WTC11 (cell line): ENCODE measurements at regions not wholly inside any gene's neighbourhood (a gene's known extent, or its start where the extent isn't known, plus 50 kb on each side); places are given as distances from the start of the nearest gene placed in this dataset.

ENCODE experiments used
- ATAC-seq: fragments of 200-7000 bp; cut with Tn5 transposase; 2 replicates; pipeline ENCODE4 v1.10.0; 2021; ENCODE audit warnings: mild to moderate bottlenecking, moderate library complexity
- CTCF ChIA-PET: fragments of 300-600 bp; sonication (Branson Sonifier 250); formaldehyde crosslinking; loops from one replicate; lab custom pipeline; 2021; ENCODE audit warnings: antibody characterized with exemption; lab: Charles Lee
- POLR2A ChIA-PET: fragments of 350-600 bp; sonication (Branson Sonifier 250); formaldehyde crosslinking; loops from one replicate; lab custom pipeline; 2021; ENCODE audit warnings: antibody characterized with exemption; lab: Charles Lee
- DNase-seq: peaks from one replicate; pipeline ENCODE4 v3.0.0; 2021; ENCODE audit warnings: low spot score
- H3K27ac Mint-ChIP-seq: 2 replicates; pipeline ENCODE4 v1.8.0; 2021; ENCODE audit warnings: mixed read lengths
- H3K27me3 Mint-ChIP-seq: 2 replicates; pipeline ENCODE4 v1.8.0; 2021; ENCODE audit warnings: low read depth, mild to moderate bottlenecking, moderate library complexity, mixed read lengths
- H3K36me3 Mint-ChIP-seq: 2 replicates; pipeline ENCODE4 v1.8.0; 2021; ENCODE audit warnings: mixed read lengths
- H3K4me1 Mint-ChIP-seq: 2 replicates; pipeline ENCODE4 v1.8.0; 2022; ENCODE audit warnings: mixed read lengths
- H3K4me3 Mint-ChIP-seq: 2 replicates; pipeline ENCODE4 v1.8.0; 2021; ENCODE audit warnings: mild to moderate bottlenecking, moderate library complexity, mixed read lengths
- H3K9me3 Mint-ChIP-seq: 2 replicates; pipeline ENCODE4 v1.8.0; 2021; ENCODE audit warnings: mixed read lengths
- CREM ChIP-seq: sonication (generic); formaldehyde crosslinking; IDR thresholded peaks from 2 replicates; pipeline ENCODE4 v1.8.1; 2022; ENCODE audit warnings: mild to moderate bottlenecking, missing genetic modification reagents, moderate library complexity
- EMX1 ChIP-seq: fragments of 250-450 bp; sonication (Bioruptor Pico); IDR thresholded peaks from 2 replicates; pipeline ENCODE4 v1.8.0; 2021; ENCODE audit warnings: mild to moderate bottlenecking
- ETV6 ChIP-seq: sonication (generic); formaldehyde crosslinking; IDR thresholded peaks from 2 replicates; pipeline ENCODE4 v1.8.1; 2022; ENCODE audit warnings: mild to moderate bottlenecking, missing genetic modification reagents
- FOXP1 ChIP-seq: sonication (generic); formaldehyde crosslinking; IDR thresholded peaks from 2 replicates; pipeline ENCODE4 v1.8.0; 2022; ENCODE audit warnings: missing genetic modification reagents, mild to moderate bottlenecking, moderate library complexity, borderline replicate concordance
- JUN ChIP-seq: sonication (generic); formaldehyde crosslinking; IDR thresholded peaks from 2 replicates; pipeline ENCODE4 v1.8.0; 2023; ENCODE audit warnings: mild to moderate bottlenecking, missing genetic modification reagents
- MYBL2 ChIP-seq: sonication (generic); formaldehyde crosslinking; IDR thresholded peaks from 2 replicates; pipeline ENCODE4 v1.8.1; 2023; ENCODE audit warnings: mild to moderate bottlenecking, moderate library complexity, missing genetic modification reagents
- NR3C1 ChIP-seq: sonication (generic); formaldehyde crosslinking; conservative IDR thresholded peaks from 2 replicates; pipeline ENCODE4 v1.8.1; 2023; ENCODE audit warnings: low read depth, mild to moderate bottlenecking, missing genetic modification reagents
- SP1 ChIP-seq: sonication (generic); formaldehyde crosslinking; conservative IDR thresholded peaks from 2 replicates; pipeline ENCODE4 v1.8.1; 2022; ENCODE audit warnings: missing genetic modification reagents
- TCF7 ChIP-seq: sonication (generic); formaldehyde crosslinking; IDR thresholded peaks from 2 replicates; pipeline ENCODE4 v1.8.0; 2022; ENCODE audit warnings: mild to moderate bottlenecking, low read depth, missing genetic modification reagents, moderate library complexity
- TEAD4 ChIP-seq: sonication (generic); formaldehyde crosslinking; IDR thresholded peaks from 2 replicates; pipeline ENCODE4 v1.8.0; 2022; ENCODE audit warnings: mild to moderate bottlenecking, missing genetic modification reagents
- ZBTB21 ChIP-seq: sonication (generic); formaldehyde crosslinking; IDR thresholded peaks from 2 replicates; pipeline ENCODE4 v1.8.1; 2023; ENCODE audit warnings: mild to moderate bottlenecking, missing genetic modification reagents, borderline replicate concordance
- ZNF121 ChIP-seq: sonication (generic); formaldehyde crosslinking; IDR thresholded peaks from 2 replicates; pipeline ENCODE4 v1.8.0; 2023; ENCODE audit warnings: missing genetic modification reagents
- ZNF219 ChIP-seq: sonication (generic); formaldehyde crosslinking; IDR thresholded peaks from 2 replicates; pipeline ENCODE4 v1.8.0; 2023; ENCODE audit warnings: missing genetic modification reagents, mild to moderate bottlenecking, borderline replicate concordance
- ZNF232 ChIP-seq: sonication (generic); formaldehyde crosslinking; IDR thresholded peaks from 2 replicates; pipeline ENCODE4 v1.8.0; 2022; ENCODE audit warnings: mild to moderate bottlenecking, missing genetic modification reagents
- ZNF416 ChIP-seq: fragments of 250-450 bp; sonication (Bioruptor Pico); IDR thresholded peaks from 2 replicates; pipeline ENCODE4 v1.9.0; 2021; ENCODE audit warnings: mild to moderate bottlenecking, inconsistent platforms
- ZNF532 ChIP-seq: fragments of 250-450 bp; sonication (Bioruptor Pico); IDR thresholded peaks from 2 replicates; pipeline ENCODE4 v1.9.0; 2021; ENCODE audit warnings: mild to moderate bottlenecking, borderline replicate concordance
- TF ChIP-seq, protein P1 (sequence below): sonication (generic); formaldehyde crosslinking; conservative IDR thresholded peaks from 2 replicates; pipeline ENCODE4 v1.8.1; 2023; ENCODE audit warnings: mild to moderate bottlenecking, low read depth, missing genetic modification reagents, moderate library complexity
- TF ChIP-seq, protein P2 (sequence below): fragments of 250-450 bp; sonication (Bioruptor Pico); IDR thresholded peaks from 2 replicates; pipeline ENCODE4 v1.9.0; 2021; ENCODE audit warnings: mild to moderate bottlenecking

DNA sequence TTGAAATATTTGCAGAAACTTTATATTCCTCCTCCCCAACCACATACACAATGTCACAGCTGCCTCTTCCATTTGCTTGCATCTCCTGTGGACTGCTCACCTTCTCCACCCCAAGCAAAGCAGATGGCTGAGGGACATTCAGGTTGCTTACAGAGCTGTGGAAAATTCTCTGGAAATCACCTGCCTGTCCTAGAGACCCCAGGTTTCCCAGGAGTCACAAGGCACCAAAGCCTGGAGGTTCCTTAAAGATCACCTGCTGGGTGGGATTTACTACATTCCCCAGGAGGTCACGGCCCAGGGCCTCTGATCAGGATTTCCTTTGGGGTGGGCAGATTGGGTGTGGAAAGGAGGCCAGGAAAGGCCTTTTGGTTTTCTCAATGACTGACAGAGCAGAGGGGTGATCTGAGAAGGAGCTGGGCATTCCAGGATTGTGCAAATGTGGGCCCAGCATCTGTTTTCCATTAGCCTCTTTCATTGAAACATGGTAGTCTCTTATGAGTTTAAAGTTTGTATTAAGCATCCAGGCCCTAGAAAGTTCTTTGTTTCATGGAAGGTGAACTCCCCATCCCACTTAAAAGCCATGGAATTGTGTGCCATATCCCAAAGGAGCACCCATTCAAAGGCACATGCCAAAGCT, 410.7 kb upstream of the TNP1 start:
- H3K9me3 Mint-ChIP-seq = peaks cover 24% of the 10 kb centered on the region
- ATAC-seq = peak; percentile 47
- TF ChIP-seq CREM (CRISPR knock-in tag) = 0 out of 2 replicates have a peak, but pooled peaks have one; percentile 16
- no peak for TF ChIP-seq ZNF232 (CRISPR knock-in tag)
- no peak for TF ChIP-seq MYBL2 (CRISPR knock-in tag)
- TF ChIP-seq TEAD4 = no peak
- TF ChIP-seq, all 79 proteins: peak for 1
- peak; percentile 11 for DNase-seq
- CTCF ChIA-PET = interaction anchor here (0.8 to 1.6 kb wide), 5 partner anchors 91 to 502 kb away, joined by 3 to 11 read pairs (median 3); no protein-coding TSS in a partner anchor
- POLR2A ChIA-PET = interaction anchor here (0.5 kb wide), 1 partner anchor 109 kb away, joined by 4 read pairs; no protein-coding TSS in a partner anchor
- Mint-ChIP-seq H3K4me1 (peaks cover 18% of the 10 kb centered on the region), H3K4me3 (no peak overlapping the region), H3K36me3 (peaks cover 17% of the 10 kb centered on the region), H3K27me3 (peaks cover 100% of the 10 kb centered on the region), H3K27ac (no peak overlapping the region)

- Mint-ChIP-seq H3K4me1 (peaks cover 18% of the 10 kb centered on the region), H3K4me3 (no peak overlapping the region), H3K36me3 (peaks cover 17% of the 10 kb centered on the region), H3K27me3 (peaks cover 100% of the 10 kb centered on the region), H3K9me3 (peaks cover 24% of the 10 kb centered on the region), H3K27ac (no peak overlapping the region)
- ATAC-seq (peak; percentile 98), DNase-seq (peak; percentile 85)
- ChIA-PET CTCF (interaction anchor here (0.5 to 1.6 kb wide), 6 partner anchors 91 to 501 kb away, joined by 3 to 11 read pairs (median 3); no protein-coding TSS in a partner anchor), POLR2A (interaction anchor here (0.5 kb wide), 1 partner anchor 109 kb away, joined by 4 read pairs; no protein-coding TSS in a partner anchor)
- peak; percentile 52; the same call in 1 of the 2 replicates for TF ChIP-seq ETV6 (CRISPR knock-in tag)
- TF ChIP-seq ZNF219 (CRISPR knock-in tag) = no peak
- TF ChIP-seq SP1 (CRISPR knock-in tag) = 0 out of 2 replicates have a peak, but pooled peaks have one; percentile 32
- no peak for TF ChIP-seq TCF7 (CRISPR knock-in tag)
- TF ChIP-seq NR3C1 = no peak
- TF ChIP-seq CREM (CRISPR knock-in tag) = 0 out of 2 replicates have a peak, but pooled peaks have one; percentile 11
- TF ChIP-seq FOXP1 (CRISPR knock-in tag) = peak; percentile 33; the same call in 1 of the 2 replicates
- TF ChIP-seq TEAD4 = no peak
- TF ChIP-seq, protein P1, sequence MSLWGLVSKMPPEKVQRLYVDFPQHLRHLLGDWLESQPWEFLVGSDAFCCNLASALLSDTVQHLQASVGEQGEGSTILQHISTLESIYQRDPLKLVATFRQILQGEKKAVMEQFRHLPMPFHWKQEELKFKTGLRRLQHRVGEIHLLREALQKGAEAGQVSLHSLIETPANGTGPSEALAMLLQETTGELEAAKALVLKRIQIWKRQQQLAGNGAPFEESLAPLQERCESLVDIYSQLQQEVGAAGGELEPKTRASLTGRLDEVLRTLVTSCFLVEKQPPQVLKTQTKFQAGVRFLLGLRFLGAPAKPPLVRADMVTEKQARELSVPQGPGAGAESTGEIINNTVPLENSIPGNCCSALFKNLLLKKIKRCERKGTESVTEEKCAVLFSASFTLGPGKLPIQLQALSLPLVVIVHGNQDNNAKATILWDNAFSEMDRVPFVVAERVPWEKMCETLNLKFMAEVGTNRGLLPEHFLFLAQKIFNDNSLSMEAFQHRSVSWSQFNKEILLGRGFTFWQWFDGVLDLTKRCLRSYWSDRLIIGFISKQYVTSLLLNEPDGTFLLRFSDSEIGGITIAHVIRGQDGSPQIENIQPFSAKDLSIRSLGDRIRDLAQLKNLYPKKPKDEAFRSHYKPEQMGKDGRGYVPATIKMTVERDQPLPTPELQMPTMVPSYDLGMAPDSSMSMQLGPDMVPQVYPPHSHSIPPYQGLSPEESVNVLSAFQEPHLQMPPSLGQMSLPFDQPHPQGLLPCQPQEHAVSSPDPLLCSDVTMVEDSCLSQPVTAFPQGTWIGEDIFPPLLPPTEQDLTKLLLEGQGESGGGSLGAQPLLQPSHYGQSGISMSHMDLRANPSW (CRISPR knock-in tag) = no peak
- TF ChIP-seq EMX1 (CRISPR knock-in tag) = no peak
- no peak for TF ChIP-seq ZNF232 (CRISPR knock-in tag)
- TF ChIP-seq ZNF416 (CRISPR knock-in tag) = peak; percentile 75; the same call in 1 of the 2 replicates
- TF ChIP-seq ZNF121 = no peak
- TF ChIP-seq ZNF532 (CRISPR knock-in tag) = no peak
- TF ChIP-seq, protein P2, sequence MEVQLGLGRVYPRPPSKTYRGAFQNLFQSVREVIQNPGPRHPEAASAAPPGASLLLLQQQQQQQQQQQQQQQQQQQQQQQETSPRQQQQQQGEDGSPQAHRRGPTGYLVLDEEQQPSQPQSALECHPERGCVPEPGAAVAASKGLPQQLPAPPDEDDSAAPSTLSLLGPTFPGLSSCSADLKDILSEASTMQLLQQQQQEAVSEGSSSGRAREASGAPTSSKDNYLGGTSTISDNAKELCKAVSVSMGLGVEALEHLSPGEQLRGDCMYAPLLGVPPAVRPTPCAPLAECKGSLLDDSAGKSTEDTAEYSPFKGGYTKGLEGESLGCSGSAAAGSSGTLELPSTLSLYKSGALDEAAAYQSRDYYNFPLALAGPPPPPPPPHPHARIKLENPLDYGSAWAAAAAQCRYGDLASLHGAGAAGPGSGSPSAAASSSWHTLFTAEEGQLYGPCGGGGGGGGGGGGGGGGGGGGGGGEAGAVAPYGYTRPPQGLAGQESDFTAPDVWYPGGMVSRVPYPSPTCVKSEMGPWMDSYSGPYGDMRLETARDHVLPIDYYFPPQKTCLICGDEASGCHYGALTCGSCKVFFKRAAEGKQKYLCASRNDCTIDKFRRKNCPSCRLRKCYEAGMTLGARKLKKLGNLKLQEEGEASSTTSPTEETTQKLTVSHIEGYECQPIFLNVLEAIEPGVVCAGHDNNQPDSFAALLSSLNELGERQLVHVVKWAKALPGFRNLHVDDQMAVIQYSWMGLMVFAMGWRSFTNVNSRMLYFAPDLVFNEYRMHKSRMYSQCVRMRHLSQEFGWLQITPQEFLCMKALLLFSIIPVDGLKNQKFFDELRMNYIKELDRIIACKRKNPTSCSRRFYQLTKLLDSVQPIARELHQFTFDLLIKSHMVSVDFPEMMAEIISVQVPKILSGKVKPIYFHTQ (CRISPR knock-in tag) = no peak
- TF ChIP-seq JUN = no peak
- no peak for TF ChIP-seq ZBTB21 (CRISPR knock-in tag)
Observed at GRCh38 chr2:217269701-217270484, 410.0 kb upstream of the TNP1 start.
